ENCODE measurements at regions not wholly inside any gene's neighbourhood (a gene's known extent, or its start where the extent isn't known, plus 50 kb on each side); places are given as distances from the start of the nearest gene placed in this dataset.

DNA sequence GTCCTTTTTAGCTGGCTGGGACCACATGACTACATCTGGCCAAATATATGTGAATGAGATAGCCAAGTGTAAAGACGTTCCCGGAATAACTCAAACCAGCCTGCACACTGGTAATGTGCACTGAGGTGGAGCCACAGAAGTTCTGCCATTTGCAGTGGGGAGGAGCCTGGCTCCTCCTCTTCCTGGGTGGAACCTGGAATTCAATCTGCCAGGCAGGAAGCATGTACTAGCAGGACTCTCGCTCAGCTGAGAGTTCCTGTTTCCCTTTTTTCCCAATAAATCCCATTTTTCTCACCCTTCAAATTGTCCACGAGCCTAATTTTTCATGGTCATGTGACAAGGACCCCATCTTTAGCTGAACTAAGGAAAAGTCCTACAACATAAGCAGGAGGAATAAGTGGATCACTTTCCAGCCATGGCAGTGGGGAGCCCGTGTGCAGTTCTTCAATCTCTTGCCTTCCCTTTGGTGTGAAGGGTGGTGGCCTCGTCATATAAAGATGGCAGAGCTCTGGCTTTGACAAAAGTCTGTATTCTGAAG is 183.2 kb downstream of the UXS1 start:
- H3K4me1 Mint-ChIP-seq, result peaks cover 29 to 37% of the 10 kb centered on the region in 2 experiments
- Histone ChIP-seq H3K27ac (ENCODE audit: insufficient read length, low read depth, low read length) (no peak overlapping the region), H3K4me1 (ENCODE audit: insufficient read depth, low read length) (peaks cover 5% of the 10 kb centered on the region; the same call in 1 of the 2 replicates), H3K14ac (ENCODE audit: insufficient read depth, low read length) (no peak overlapping the region), H3K79me2 (ENCODE audit: insufficient read depth, low read length) (no peaks in the 10 kb centered on the region), H4K5ac (ENCODE audit: insufficient read length, low read depth, low read length) (no peak overlapping the region), H4K20me1 (ENCODE audit: control insufficient read depth, insufficient read depth, insufficient read length) (no peaks in the 10 kb centered on the region), H2BK12ac (ENCODE audit: insufficient read length, low read depth, low read length) (no peak overlapping the region), H4K91ac (ENCODE audit: insufficient read length, low read depth, low read length) (no peak overlapping the region), H3K27me3 (ENCODE audit: insufficient read depth, low read length) (no peaks in the 10 kb centered on the region), H3K79me1 (ENCODE audit: insufficient read depth, low read depth, low read length, poor library complexity, severe bottlenecking) (no peaks in the 10 kb centered on the region), H3K9me3 (ENCODE audit: control insufficient read depth, low read depth, low read length) (no peaks in the 10 kb centered on the region), H2BK15ac (ENCODE audit: low read depth, low read length) (no peak overlapping the region), H2BK120ac (ENCODE audit: low read depth, low read length, poor library complexity, severe bottlenecking) (no peak overlapping the region), H4K8ac (replicated peaks; ENCODE audit: insufficient read length, low read depth, low read length) (no peak overlapping the region), H2BK20ac (ENCODE audit: low read depth, low read length, poor library complexity, severe bottlenecking) (no peak overlapping the region), H2BK5ac (ENCODE audit: insufficient read length, low read length) (no peak overlapping the region), H3K4ac (ENCODE audit: low read depth, low read length) (no peak overlapping the region), H3K9ac (ENCODE audit: extremely low read depth, insufficient read length, low read length) (no peak overlapping the region), H2AK5ac (ENCODE audit: insufficient read length, low read length) (no peak overlapping the region), H2AFZ (ENCODE audit: low read length) (no peak overlapping the region), H3K23ac (ENCODE audit: insufficient read length, low read depth, low read length) (no peak overlapping the region), H3K18ac (ENCODE audit: insufficient read length, low read depth, low read length) (no peak overlapping the region), H3K23me2 (ENCODE audit: insufficient read length, low read depth, low read length, poor library complexity, severe bottlenecking) (no peaks in the 10 kb centered on the region), H3T11ph (ENCODE audit: low read length) (no peak overlapping the region), H3K4me2 (ENCODE audit: insufficient read depth, insufficient read length, low read length) (no peak overlapping the region), H3K56ac (ENCODE audit: insufficient read length, low read depth, low read length) (no peak overlapping the region)
- TF ChIP-seq, protein P1, sequence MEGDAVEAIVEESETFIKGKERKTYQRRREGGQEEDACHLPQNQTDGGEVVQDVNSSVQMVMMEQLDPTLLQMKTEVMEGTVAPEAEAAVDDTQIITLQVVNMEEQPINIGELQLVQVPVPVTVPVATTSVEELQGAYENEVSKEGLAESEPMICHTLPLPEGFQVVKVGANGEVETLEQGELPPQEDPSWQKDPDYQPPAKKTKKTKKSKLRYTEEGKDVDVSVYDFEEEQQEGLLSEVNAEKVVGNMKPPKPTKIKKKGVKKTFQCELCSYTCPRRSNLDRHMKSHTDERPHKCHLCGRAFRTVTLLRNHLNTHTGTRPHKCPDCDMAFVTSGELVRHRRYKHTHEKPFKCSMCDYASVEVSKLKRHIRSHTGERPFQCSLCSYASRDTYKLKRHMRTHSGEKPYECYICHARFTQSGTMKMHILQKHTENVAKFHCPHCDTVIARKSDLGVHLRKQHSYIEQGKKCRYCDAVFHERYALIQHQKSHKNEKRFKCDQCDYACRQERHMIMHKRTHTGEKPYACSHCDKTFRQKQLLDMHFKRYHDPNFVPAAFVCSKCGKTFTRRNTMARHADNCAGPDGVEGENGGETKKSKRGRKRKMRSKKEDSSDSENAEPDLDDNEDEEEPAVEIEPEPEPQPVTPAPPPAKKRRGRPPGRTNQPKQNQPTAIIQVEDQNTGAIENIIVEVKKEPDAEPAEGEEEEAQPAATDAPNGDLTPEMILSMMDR (conservative IDR thresholded peaks at IDR 0.05), result no peak
- H3K9me3 Mint-ChIP-seq, result peaks cover 28 to 44% of the 10 kb centered on the region in 2 experiments
- peaks cover 4% of the 10 kb centered on the region for H3K27me3 Mint-ChIP-seq (ENCODE audit: low read depth)
- DNase-seq, result no peak
- no CpG with 5 or more reads among the region's 6 CpGs for WGBS (ENCODE audit: extremely low coverage, insufficient read length, low lambda C conversion rate)
- no peak overlapping the region; a peak in 1 of 7 replicates for H3K27ac Mint-ChIP-seq
- H3K4me3 Mint-ChIP-seq, result no peak overlapping the region
- H3K36me3 Mint-ChIP-seq (ENCODE audit: insufficient read depth in 1 of 3, low read depth in 3 of 3), result peaks cover 28 to 33% (median 32%) of the 10 kb centered on the region in 3 experiments
